ENCODE measurements at regions not wholly inside any gene's neighbourhood (a gene's known extent, or its start where the extent isn't known, plus 50 kb on each side); places are given as distances from the start of the nearest gene placed in this dataset.

- TF ChIP-seq POLR2A (IDR thresholded peaks at IDR 0.05), result no peak
- no peak for TF ChIP-seq CTCF (IDR thresholded peaks at IDR 0.05)
Observed at GRCh38 chr18:22322243-22322691, 95.4 kb downstream of the CTAGE1 start.

All from esophagus squamous epithelium (tissue), 4 donors.